HUDEP-2 (cell line): ENCODE measurements at regions not wholly inside any gene's neighbourhood (a gene's known extent, or its start where the extent isn't known, plus 50 kb on each side); places are given as distances from the start of the nearest gene placed in this dataset.
"Not testable (repeated sequence)": the region's sequence is repeated elsewhere in the genome, so short reads cannot be mapped to it uniquely, and the experiment has no call there.

Experiments used
- DNase-seq, 76 experiments: peaks; one replicate each; lab custom pipeline; 2025; ENCODE audit not compliant: unreplicated experiment in 76 of 76; lab: John Stamatoyannopoulos, UW

DNA sequence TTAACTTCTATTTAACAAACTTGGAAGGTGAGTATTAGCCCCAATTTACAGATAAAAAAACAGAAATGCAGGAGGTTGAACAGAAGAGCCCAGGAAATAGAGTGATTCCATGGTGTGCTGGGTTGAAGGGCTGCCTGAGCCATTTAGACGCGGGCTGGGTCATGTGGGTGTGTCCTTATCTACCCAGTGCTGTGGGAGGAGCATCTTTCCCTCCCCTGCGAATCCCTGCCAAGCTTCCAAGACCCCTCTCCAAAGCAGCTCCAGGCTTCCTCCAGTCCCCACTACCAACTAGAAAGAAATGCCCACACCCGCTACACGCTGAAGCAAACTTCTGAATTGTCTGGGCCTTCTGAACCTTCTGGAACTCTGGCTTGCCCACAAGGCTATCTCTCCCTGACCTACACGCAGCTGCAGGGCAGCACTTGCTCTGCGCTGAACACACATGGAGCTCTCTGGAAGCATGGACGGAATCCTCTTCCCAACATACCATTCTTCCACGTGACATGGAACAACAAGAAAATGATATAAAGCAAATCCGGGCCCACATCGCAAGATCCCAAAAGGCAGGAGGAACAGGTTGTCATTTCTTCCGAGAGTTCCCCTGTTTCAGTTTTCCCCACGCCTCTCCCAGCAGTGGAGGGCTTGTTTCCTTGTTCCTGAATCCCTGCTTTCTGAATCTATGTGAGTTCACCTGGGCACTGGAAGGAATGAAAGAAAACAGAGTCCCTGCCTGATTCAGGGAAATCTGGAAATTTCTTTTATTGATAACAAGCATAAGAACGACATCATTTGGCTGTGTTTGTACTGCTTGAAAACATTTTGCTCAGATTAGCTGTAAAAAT, 562.7 kb upstream of the ID2 start:
- DNase-seq, result no peak

DNA sequence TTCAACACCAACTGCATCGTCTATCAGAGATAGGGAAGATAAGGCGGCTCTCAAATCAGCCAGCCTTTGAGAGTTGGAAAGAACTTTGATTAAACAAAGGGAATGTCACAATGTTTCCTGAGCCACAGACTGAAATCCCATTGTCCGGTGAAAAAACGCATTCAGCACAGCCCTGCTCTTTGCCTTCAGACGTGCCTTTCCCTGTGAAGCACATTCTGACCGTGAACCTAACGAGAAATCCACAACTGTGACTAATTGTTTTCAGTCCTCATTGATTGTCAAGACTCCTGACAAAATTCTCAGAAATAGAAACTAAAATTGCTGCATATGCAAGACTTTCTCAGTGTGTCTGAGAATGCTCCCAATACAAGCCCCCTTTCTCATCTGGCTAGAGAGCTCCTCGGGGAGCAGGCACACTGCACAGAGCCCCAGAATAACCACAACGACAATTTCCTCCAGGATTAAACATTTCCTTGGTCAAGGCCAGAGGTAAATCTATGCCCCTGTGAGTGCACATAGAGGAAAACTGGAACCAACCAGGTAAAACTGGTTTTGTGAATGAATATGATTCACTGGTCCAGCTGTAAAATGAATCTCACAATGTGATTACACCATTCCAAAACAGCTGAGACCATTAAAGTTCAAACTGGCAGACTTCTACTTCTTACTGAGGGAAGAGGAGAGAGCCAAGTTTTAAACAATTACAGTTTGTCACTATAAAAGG, 561.9 kb upstream of the ID2 start:
- DNase-seq, result no peak

DNA sequence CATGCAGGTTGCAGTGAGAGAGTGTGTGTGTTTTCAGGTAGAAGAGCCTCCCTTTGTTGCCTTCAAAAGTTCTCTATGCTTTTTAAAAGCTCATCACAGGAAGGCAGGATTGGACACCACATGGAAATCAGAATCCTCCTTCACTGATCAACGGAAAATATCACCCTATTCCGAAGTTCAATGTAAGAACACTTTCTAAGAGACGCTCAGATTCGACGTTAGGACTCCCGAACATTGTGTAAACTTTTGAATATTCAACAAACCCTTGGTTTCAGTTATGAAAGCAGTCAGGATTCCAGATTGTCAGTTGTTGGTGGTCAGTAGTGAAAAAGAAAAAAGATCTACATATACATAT, 561.4 kb upstream of the ID2 start:
- no peak for DNase-seq

DNA sequence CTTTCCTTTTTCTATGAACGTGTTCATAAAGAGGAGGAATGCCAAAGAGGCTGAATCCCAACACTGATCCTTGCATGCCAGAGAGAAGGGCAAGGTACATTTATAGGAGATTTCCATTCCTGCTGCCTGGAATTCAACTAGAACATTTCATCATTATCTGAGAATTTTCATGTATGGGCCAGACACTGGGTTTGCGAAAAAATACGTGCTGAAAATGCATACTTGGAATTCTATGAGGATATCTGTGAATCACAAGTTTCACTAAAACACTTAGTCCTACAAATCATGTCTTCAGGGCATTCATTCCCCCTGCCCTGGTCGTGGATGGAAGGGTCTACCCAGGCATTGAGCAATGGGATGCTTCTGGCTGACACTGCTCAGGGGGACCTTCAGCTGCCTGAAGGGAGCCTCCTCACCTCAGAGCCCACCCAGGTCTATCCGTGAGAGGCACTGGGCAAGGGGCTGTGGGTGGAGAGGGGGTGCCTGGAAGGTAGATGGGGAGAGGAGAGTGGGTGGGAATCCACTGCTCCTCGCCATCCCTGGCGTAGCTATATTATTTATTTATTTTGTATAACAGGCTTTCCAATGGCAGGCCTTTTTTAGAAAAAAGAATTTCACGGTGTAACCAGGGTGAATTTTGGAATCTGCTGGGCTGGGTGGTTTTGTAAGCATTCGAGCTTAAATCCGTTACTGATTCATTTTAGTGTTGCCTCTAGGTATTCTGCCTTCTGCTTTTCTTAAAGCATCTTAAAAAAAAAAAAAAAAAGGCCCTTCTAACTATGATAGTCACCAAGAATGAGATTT, 560.6 kb upstream of the ID2 start:
- no peak for DNase-seq

DNA sequence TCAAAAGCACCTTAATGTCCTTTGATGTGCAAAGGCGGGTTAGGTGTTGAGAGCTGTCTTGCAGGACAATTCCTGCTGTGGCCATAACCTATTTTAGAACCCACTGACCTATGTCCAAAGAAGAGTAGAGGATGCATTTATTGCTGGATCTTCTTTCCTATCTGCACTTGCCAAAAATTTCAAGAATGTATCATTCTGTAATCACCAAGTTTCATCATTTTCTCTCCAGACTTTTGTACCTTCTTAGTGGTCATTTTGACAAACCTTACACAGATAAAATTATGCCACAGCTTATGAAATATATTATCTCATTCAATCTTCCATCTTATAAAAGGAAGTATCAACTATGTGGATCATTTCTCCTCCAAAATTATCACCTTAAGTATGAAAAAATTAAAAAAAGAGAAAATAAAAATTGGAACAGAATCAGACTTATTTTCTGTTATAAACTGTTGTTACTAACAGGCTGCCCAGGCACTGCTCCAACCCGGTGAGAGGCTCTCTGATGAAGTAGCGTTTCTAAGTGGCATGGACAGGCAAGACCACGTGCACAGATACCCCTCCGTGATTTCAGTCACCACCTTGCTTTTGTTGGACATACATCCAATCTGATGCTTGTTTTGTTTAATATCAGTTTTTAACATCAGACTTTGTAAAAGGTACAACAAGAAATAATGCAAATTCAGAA, 559.9 kb upstream of the ID2 start:
- no peak for DNase-seq

DNA sequence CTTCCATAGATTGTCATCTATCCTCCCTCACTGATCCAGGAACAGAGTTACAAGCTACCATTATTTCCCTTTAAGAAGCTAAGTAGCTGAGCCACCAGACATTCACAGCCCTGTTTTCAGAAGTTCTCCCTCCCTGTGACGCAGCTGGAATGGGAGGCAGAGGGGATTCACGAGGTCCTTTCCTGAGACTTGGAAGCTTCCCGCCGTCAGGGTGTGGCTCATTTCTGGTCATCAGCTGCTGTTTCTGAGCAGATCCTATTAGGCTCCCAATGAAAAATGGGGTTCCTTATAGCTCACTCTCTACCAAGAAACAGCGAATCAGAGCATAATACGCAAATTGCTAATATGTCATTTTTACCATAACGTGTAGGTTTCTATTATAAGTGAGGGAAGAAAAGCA, 559.3 kb upstream of the ID2 start:
- no peak for DNase-seq

DNA sequence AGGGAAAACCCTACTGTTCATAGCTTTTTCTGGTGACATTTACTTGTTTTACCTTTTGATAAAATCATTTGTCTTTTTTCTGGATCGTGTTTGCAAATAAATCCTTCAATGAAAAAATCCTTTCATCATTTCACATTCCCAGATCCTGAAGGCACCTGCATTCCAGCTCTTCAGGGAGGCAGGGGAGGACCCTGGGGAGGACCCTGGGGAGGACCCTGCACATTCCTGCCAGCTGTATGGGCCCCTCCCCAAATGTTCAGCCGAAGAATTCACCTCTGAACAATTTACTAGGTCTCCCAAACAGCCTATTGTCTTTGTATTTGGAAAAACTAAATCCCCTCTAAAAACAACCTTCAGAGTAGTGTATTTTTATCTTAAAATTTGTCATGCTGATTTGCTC, 558.4 kb upstream of the ID2 start:
- DNase-seq, result no peak

DNA sequence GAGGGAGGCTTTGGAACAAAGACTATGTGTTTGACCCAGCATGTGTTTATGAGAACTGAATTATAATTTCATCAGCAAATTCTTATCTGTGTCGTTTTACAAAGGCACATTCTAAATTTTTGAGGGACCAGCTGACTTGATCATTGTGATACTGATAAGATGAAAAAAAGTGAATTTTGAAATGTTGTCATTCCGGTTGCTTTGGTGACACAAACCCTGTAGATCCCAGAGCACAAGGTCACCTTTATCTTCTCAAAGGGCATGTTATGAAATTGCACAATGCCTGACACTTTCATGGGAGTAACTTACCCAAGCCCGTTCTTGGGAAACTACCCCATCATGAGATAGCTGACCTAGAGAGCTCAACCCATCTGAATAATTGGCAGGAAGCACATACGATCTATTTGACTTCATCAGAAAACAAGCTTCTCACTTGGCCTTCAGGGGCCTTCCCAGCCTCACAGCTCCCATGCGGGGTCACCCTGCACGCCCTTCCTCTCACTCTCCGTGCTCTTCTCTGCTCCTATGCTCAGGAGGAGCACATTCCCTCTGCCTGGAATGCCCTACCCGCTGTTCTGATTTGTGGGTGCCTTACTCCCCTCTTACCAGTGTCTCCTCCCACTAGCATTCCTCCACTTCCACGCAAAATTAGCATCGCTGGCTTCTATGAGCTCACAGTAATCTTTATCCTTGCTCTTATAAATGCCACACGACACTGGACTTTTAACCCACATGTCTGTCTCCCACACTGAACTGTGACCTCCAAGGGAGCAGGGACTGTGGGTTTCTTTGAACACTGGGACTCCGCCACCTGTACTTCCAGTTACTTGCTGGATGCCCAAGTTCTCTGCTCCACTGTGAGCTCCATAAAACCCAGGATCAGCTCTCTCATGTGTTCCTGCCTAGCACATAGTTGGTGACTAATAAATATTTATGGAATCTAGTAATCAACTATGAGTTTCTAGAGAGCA, 555.8 kb upstream of the ID2 start:
- DNase-seq, result no peak

DNA sequence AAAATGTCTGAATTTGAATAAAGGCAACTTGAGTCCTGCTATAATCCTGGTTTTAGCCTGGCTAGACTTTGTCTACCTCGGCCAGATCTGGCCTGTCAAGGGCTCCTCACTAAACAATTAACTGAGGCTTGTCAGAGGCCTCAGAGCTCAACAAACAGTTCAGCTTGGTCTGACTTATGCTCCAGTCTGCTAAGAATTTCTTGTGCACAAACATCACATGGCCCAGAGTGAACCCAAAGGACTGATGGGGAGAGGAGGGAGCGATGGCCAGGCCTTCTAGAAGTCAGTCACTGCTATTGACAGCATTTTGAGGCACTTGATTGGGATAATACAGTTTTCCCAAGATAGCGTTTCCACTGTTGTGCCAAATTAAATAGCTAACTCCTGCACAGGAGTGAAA, 555.1 kb upstream of the ID2 start:
- no peak for DNase-seq

DNA sequence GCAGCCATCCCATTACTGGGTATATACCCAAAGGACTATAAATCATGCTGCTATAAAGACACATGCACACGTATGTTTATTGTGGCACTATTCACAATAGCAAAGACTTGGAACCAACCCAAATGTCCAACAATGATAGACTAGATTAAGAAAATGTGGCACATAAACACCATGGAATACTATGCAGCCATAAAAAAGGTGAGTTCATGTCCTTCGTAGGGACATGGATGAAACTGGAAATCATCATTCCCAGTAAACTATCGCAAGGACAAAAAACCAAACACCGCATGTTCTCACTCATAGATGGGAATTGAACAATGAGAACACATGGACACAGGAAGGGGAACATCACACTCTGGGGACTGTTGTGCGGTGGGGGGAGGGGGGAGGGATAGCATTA, 550.4 kb upstream of the ID2 start:
- DNase-seq, result not testable (repeated sequence)

DNA sequence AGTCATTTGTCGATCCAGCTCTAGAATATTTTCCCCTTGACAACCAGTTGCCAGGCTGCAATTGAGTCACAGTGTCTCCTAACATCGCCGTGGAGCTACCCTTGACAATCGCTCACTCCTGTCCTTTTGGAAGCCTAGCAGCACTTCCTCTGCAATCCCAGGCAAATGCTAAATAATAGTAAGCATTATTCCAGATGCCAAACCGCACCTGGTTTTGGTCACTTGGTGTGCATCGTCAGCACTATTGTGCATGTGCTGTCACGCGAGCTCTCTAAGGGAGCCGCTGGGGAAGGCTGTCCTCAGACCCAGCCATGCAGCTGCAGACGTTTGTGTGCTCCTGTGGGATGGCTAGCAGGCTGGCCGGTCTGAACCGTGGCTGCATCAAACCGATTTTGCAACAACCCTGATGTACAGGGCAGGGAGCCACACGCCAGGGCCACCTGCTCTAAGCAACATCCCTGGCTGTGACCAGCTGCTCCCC, 549.5 kb upstream of the ID2 start:
- DNase-seq, result no peak

DNA sequence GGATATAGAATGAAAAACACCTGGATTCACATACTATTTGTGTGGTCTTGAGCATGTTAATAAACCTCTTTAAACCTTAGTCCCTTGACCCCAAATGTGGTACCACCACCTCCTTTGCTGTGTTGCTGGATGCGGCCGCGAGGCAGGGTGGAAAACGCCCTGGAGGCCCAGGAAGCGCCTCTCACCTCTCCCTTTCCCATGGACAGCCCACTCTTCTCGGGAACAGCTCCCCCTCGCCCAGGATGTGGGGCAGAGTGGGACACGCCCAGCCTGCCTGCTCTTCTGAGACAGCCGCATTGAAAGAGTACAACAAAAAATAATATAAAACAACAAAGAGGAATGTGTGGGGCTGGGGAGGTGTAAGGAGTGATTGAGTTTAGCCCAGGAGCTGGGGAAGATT, 549.0 kb upstream of the ID2 start:
- no peak for DNase-seq

DNA sequence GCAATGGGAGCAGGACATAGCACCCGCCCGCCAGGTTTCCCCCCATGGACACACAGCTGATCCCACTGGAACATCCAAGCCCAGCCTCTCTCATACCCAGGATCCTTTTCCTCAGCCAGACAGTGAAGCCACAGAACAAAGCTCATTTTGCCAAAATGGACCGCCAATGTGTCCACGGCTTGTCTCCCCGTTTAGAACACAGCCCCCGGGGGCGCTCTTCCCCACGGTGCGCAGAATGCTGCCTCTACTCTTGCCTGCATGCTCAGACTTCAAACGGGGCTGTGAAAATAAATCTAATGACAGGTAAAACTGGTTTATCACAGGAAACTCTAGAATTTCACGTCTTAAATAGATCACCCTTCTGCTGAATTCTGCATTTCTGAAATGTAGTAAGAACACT, 548.5 kb upstream of the ID2 start:
- DNase-seq, result no peak

DNA sequence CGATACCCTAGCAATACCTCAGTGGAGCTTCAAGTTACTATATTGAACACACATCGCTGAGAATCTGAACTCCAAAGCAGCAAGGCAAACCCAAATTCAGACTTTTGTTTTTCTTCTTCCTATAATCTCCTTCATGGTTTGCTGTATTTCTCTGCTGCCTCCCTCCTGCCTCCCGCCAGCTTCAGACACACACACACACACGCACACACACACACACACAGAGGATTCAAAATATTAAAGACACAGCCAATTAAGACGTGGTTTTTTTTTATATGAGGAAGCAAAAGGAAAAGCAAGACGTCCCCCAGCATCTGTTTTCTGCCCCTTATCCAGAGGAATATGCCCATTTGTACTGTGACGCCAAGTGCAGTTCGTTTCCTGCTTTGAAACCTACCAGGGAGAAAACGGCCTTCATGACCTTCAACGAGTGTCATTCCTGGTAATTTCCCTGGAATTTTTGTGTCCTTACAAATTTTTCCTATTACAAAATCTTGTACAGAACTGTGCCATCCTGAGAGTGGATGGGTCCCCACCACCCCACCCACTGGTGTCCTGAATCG, 547.9 kb upstream of the ID2 start:
- DNase-seq, result no peak

DNA sequence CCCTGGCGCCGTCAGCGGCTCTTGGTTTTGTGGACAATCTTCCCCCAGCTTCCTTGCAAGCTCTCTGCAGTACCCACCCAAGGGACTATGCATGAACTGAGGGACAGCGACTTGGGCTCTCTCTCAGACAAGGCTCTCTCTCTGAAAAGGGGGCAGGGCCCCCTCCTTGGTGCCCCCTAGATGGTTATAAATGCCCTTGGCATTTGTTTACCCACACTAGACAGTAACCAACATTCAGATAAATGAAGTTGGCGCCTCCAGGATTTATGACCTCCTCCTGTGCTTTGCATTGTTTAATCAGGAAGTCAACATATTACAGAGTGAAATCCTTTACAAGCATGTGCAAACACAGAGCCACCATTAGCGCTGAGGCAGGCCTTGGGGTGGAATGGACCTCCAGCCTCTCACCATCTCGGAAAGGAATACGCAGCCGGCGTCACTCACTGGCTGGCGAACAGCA, 547.4 kb upstream of the ID2 start:
- DNase-seq, result no peak

DNA sequence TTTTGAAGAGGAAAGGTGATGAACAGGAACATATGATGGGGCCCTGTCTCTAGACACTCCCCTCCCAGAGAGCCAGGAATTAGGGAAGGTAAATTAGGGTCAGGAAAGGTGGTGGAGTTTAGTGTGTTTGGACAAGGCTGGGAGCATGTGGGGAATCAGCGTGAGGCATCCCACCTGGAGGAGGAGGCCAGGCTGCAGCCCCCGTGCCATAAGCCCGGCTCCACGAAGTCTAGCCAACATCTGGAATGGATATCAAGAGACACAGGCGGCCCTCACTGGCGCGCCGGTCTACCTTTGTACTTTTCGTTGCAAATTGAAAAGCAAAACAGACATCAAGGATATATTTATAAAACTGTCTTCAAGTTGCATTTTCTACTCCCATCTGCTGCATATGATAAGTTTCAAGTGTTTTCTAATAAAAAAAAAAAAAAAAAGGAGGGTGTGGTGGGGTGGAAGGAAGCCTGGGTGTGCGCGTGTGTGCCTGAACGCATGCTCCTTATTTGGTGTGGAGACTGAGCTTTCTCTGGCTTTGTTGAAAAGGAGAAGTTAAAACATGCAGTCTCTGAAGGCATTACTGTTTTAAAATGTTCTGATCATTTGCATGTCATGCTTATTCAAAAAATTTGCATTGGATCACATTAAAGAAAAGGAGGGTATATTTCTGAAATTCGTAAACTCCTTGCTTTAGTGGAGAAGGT, 546.7 kb upstream of the ID2 start:
- DNase-seq, result no peak

DNA sequence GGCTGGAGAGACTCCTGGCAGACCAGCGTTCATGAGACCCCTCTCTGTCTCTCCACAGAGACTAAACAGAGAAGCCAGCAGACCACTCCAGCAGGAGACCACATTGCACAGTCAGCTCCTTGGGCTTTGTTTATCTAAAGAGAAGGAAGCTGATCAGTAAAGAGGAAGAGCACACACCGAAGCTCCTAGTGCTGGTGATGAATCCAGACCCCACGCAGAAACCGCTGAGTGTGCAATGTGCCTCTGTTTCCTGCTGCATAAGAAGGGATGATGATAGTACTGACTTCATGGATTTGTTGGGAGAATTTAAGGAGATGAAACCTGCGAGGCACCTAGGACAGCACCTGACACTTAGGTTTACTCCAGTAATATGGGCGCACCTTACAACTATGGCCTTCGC, 544.1 kb upstream of the ID2 start:
- DNase-seq, result no peak

DNA sequence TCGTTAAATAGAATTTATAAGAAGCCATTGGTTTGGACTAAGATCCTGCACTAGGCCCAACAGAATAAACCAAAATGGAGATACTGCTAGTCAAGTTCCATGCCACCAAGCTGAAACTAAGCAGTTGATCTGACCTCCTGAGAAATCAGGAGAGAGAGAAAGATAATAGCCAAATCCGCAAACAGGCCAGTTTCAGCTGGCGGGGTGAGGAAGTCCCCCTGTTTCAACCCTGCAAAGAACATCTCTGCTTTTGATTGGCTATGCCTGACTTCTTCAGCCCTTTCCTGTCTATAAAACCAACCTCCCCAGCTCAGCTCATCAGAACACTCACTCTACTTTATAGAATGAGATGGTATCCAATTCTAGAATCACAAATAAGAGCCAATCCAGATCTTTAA, 543.3 kb upstream of the ID2 start:
- no peak for DNase-seq
